ENCODE measurements at regions not wholly inside any gene's neighbourhood (a gene's known extent, or its start where the extent isn't known, plus 50 kb on each side); places are given as distances from the start of the nearest gene placed in this dataset.
A peak's percentile ranks its signal among the peaks of the same experiment; 100 is the strongest.

DNA sequence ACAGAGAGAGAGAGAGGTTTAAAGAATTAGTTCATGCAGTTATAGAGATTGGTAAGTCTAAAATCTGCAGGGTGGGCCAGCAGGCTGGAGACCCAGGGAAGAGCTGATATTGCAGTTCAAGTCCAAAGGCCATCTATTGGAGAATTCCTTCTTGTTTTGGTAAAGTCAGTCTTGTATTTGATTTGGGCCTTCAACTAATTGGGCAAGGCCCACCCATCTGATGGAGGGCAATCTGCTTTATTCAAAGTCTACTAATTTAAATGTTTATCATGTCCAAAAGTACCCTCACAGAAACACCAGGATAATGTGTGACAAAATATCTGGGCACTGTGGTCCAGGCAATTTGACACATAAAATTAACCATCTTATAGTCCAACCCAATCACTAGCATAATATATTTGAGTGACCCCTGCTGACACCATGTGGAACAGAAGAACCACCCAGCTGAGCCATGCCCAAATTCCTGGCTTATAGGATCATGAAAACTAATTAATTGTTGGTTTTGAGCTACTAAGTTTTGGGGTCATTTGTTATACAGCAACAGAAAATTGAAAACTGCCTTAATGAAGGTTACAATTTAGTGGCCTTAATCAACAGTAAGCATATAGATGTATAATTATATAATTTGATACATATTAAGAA is 109.1 kb upstream of the PLXNC1 start:
- no peak for ATAC-seq
- Histone ChIP-seq H3K36me3 (no peaks in the 10 kb centered on the region), H3K27ac (no peak overlapping the region), H3K27me3 (no peaks in the 10 kb centered on the region), H3K9me3 (no peaks in the 10 kb centered on the region), H3K4me1 (no peaks in the 10 kb centered on the region), H3K4me3 (no peak overlapping the region)
- FAIRE-seq: no peak
- no peak for DNase-seq
- TF ChIP-seq, protein P1, sequence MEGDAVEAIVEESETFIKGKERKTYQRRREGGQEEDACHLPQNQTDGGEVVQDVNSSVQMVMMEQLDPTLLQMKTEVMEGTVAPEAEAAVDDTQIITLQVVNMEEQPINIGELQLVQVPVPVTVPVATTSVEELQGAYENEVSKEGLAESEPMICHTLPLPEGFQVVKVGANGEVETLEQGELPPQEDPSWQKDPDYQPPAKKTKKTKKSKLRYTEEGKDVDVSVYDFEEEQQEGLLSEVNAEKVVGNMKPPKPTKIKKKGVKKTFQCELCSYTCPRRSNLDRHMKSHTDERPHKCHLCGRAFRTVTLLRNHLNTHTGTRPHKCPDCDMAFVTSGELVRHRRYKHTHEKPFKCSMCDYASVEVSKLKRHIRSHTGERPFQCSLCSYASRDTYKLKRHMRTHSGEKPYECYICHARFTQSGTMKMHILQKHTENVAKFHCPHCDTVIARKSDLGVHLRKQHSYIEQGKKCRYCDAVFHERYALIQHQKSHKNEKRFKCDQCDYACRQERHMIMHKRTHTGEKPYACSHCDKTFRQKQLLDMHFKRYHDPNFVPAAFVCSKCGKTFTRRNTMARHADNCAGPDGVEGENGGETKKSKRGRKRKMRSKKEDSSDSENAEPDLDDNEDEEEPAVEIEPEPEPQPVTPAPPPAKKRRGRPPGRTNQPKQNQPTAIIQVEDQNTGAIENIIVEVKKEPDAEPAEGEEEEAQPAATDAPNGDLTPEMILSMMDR (IDR thresholded peaks at IDR 0.05): no peak
- intact Hi-C loops (cut with DNase I): no loop called here

DNA sequence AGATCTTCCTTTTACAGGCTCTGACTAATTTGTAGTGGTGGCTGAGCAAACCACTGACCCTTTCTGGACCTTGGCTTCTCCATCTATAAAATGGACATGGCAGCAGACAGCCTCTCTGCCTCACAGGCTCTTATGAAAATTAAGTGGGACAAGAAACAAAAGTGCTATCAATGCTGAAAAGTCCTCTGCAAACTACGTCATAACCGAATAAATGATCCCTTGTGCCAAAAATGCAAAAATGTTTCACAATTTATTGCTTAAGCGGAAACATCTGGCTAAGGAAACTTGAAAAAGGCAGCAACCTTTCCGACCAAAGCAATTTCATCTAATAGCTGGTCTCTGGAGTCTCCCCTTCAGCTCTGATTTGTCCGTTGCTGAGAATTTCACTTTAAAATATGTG is 108.5 kb upstream of the PLXNC1 start:
- H3K4me3 ChIP-seq: no peak overlapping the region
- TF ChIP-seq, protein P1 (IDR thresholded peaks at IDR 0.05): no peak
- no peaks in the 10 kb centered on the region for H3K27me3 ChIP-seq
- peak in 1 of 4 donors; percentile 20 for ATAC-seq
- intact Hi-C loops (cut with DNase I): no loop called here
- no peaks in the 10 kb centered on the region for H3K4me1 ChIP-seq
- 75 to 86% methylated on average over 5 of the region's 5 CpGs for WGBS, 2 donors
- no peak for FAIRE-seq
- H3K36me3 ChIP-seq: no peaks in the 10 kb centered on the region
- H3K9me3 ChIP-seq: no peaks in the 10 kb centered on the region
- DNase-seq: no peak
- H3K27ac ChIP-seq: no peak overlapping the region

DNA sequence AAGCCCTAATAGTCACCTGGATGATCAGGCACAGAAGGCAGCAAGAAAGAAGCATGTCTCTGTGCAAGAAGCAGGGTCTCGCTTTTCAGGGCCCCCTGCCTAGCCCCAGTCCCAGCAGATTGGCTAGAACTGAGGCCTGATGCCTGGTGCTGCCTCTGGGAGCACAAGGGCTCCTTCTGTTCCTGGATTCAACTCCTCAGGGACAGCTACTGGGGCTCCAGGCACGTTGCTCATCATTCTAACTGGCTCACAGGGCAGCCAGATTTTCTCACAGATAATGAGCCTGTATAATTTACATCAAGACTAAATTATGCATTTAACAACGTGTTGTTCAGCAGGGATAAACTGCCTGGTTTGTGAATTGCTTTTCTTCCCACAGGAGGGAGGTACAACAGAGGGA is 106.5 kb upstream of the PLXNC1 start:
- ATAC-seq: no peak
- no peak overlapping the region for H3K27ac ChIP-seq
- H3K4me1 ChIP-seq: no peaks in the 10 kb centered on the region
- intact Hi-C loops (cut with DNase I): no loop called here
- no peak for FAIRE-seq
- TF ChIP-seq, protein P1 (IDR thresholded peaks at IDR 0.05): no peak
- no peaks in the 10 kb centered on the region for H3K9me3 ChIP-seq
- no peaks in the 10 kb centered on the region for H3K36me3 ChIP-seq
- WGBS, 2 donors: 38 to 39% methylated on average over 3 of the region's 3 CpGs
- no peak for DNase-seq
- no peak overlapping the region for H3K4me3 ChIP-seq
- H3K27me3 ChIP-seq: no peaks in the 10 kb centered on the region

- no peaks in the 10 kb centered on the region for H3K36me3 ChIP-seq
- H3K9me3 ChIP-seq: no peaks in the 10 kb centered on the region
- no peak overlapping the region for H3K4me3 ChIP-seq
- H3K27ac ChIP-seq: no peak overlapping the region
- TF ChIP-seq, protein P1 (IDR thresholded peaks at IDR 0.05): no peak
- H3K27me3 ChIP-seq: no peaks in the 10 kb centered on the region
- no peak for DNase-seq
- intact Hi-C loops (cut with DNase I): no loop called here
- FAIRE-seq: no peak
- no peak for ATAC-seq
- no peaks in the 10 kb centered on the region for H3K4me1 ChIP-seq
- 77 to 87% methylated on average over 4 of the region's 4 CpGs for WGBS, 2 donors
Observed at GRCh38 chr12:94042321-94042720, 106.1 kb upstream of the PLXNC1 start.

GRCh38 chr12:94046626-94047410 is 101.6 kb upstream of the PLXNC1 start:
- Histone ChIP-seq H3K9me3 (no peaks in the 10 kb centered on the region), H3K4me1 (no peaks in the 10 kb centered on the region), H3K27ac (no peak overlapping the region), H3K36me3 (no peaks in the 10 kb centered on the region), H3K4me3 (no peak overlapping the region), H3K27me3 (no peaks in the 10 kb centered on the region)
- FAIRE-seq (no peak), ATAC-seq (no peak), DNase-seq (no peak)
- intact Hi-C loops (cut with DNase I): no loop called here
- TF ChIP-seq, protein P1 (IDR thresholded peaks at IDR 0.05): no peak
- 77 to 80% methylated on average over 7 of the region's 7 CpGs for WGBS, 2 donors

Data from pancreas (tissue), 10 donors.